Left ventricle myocardium inferior (tissue), 1 donor: ENCODE measurements at regions not wholly inside any gene's neighbourhood (a gene's known extent, or its start where the extent isn't known, plus 50 kb on each side); places are given as distances from the start of the nearest gene placed in this dataset.
"Not testable (repeated sequence)": the region's sequence is repeated elsewhere in the genome, so short reads cannot be mapped to it uniquely, and the experiment has no call there.

Source experiments
- DNase-seq: peaks from one replicate; pipeline ENCODE4 v3.0.0-alpha.2; 2020
- H3K27ac ChIP-seq: fragments of 200-600 bp; replicated peaks from 2 replicates; pipeline ENCODE4 v1.8.0; 2021
- H3K27me3 ChIP-seq: fragments of 200-600 bp; 2 replicates; pipeline ENCODE4 v1.8.0; 2021; ENCODE audit warnings: low read depth
- H3K36me3 ChIP-seq: fragments of 200-600 bp; 2 replicates; pipeline ENCODE4 v1.8.0; 2021
- H3K4me1 ChIP-seq: fragments of 200-600 bp; 2 replicates; pipeline ENCODE4 v1.8.0; 2021
- H3K4me3 ChIP-seq: fragments of 200-600 bp; 2 replicates; pipeline ENCODE4 v1.8.0; 2021; ENCODE audit warnings: mild to moderate bottlenecking, moderate library complexity
- H3K9me3 ChIP-seq: fragments of 200-600 bp; replicated peaks from 2 replicates; pipeline ENCODE4 v1.8.0; 2021
- CTCF ChIP-seq: fragments of 200-600 bp; IDR thresholded peaks from 2 replicates; pipeline ENCODE4 v1.8.0; 2021; ENCODE audit warnings: antibody characterized with exemption, mild to moderate bottlenecking, borderline replicate concordance
- intact Hi-C: fragments of 100-400 bp; cut with micrococcal nuclease; formaldehyde crosslinking; loops from one replicate; pipeline ENCODE4 v1.11.0; 2022
- donor health status: DM: no; HTN: yes; CAD: no; lungs with severe emphysema.

DNA sequence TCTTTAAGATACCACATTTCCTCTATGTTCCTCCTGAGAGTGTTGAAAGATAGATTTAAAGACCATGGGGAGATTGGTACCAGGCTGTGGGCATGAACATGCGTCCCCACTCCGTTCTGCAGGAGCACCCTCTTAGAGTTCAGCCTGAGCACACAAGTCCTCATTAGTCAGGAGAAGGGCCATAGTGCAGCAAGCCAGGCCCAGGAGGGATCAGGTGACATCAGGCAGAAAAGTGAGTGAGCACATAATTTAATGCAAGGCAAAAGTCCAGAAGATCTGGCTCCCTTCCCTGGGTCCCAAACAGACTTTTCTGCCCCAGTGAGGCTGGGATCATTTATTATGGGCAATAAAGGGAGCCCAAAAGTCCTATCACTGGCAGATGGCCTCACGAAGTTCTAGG is 263.7 kb upstream of the AGTR2 start:
- H3K4me3 ChIP-seq: no peak overlapping the region
- H3K36me3 ChIP-seq: no peaks in the 10 kb centered on the region
- H3K27ac ChIP-seq: no peak overlapping the region
- no peaks in the 10 kb centered on the region for H3K4me1 ChIP-seq
- no peaks in the 10 kb centered on the region for H3K27me3 ChIP-seq
- peaks cover 7% of the 10 kb centered on the region for H3K9me3 ChIP-seq
- no peak for TF ChIP-seq CTCF
- intact Hi-C loops: no loop called here
- no peak for DNase-seq

DNA sequence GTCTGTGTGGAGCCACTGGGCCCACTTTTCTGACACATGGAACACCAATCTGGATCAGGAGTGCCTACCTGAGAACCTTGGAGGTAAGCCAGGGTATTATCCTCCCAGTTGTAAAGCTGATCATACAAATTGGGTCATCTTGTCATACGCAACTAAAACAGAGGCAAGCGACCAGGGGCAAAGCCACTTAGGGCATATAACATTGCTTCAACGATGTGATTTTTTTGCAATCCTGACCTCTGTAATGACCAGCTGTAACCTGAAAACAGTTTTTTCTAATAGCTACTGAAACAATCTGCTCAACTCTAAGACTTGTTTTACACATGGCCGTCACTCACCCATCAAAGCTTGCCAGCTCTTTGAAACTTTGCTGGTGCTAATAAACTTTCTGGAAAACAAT is 261.5 kb upstream of the AGTR2 start:
- no peaks in the 10 kb centered on the region for H3K36me3 ChIP-seq
- intact Hi-C loops: no loop called here

DNA sequence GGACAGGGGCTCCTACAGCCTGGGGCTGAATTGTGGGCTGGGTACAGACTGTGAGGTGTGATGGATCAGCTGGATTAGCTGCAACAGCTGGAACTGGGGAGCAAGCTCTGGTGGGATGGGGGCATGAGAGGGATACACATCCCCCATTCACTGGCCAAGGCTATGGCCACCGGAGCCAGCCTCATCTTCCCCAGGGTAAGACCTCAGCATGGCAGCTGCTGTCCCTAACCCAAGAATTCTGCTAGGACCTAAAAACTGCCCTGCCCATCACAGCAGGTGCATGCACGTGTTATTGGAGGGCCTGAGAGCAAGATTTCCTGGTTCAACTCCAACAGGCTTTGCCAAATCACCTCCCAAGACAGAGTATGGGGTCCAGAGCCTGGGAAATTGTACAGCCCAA is 258.6 kb upstream of the AGTR2 start:
- no peak for TF ChIP-seq CTCF
- no peak overlapping the region for H3K4me3 ChIP-seq
- peaks cover 31% of the 10 kb centered on the region for H3K9me3 ChIP-seq
- H3K4me1 ChIP-seq: no peaks in the 10 kb centered on the region
- H3K27me3 ChIP-seq: no peaks in the 10 kb centered on the region
- H3K36me3 ChIP-seq: no peaks in the 10 kb centered on the region
- H3K27ac ChIP-seq: no peak overlapping the region
- intact Hi-C loops: no loop called here
- no peak for DNase-seq

More for the DNA sequence above, 261.5 kb upstream of the AGTR2 start:
- H3K4me1 ChIP-seq: no peaks in the 10 kb centered on the region
- no peak overlapping the region for H3K4me3 ChIP-seq
- no peak for TF ChIP-seq CTCF
- H3K27me3 ChIP-seq: no peaks in the 10 kb centered on the region
- no peak for DNase-seq
- no peak overlapping the region for H3K27ac ChIP-seq
- H3K9me3 ChIP-seq: peaks cover 13% of the 10 kb centered on the region

DNA sequence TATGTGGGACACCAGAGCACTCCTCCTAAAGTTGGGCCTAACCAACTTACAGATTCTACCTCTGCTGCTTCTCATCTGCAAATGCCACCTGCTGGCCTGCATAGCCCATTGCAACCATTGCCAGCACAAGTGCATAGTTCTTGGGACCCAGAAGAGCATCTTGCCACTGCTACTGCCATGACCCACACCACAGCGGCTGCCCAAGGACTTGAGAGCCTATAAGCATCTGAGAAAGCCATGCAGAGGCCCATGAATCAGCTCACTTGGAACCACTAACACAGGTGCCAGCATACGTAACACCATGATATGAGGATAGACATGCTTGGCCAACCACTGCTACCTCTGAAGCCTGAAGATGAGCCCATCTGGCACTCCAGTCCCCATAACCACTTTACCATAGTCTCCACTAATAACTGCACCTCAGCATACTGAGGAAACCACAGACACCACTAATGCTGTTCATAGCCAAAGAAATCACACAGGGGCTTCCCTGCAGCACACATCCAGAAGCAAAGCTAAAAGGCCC is 258.1 kb upstream of the AGTR2 start:
- Histone ChIP-seq H3K4me1 (no peaks in the 10 kb centered on the region), H3K27me3 (no peaks in the 10 kb centered on the region)

DNA sequence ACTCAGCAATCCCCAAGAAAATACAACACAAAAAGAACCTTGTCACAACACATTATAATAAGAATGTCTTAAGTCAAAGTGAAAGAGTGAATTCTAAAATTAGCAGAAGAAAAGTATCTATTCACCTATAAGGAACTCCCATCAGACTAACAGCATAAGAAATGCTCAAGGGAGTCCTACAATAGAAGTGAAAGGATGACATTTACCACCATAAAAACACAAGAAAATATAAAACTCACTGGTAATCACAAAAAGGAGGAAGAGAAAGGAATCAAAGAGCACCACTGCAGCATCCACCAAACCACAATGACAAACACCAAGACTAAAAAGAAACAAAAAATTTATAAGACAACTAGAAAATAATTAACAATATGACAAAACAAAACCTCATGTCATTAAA is 257.0 kb upstream of the AGTR2 start:
- H3K4me3 ChIP-seq: no peak overlapping the region
- no peak for TF ChIP-seq CTCF
- H3K9me3 ChIP-seq: peaks cover 40% of the 10 kb centered on the region

More for the DNA sequence above, 258.1 kb upstream of the AGTR2 start:
- no peak for TF ChIP-seq CTCF
- no peaks in the 10 kb centered on the region for H3K36me3 ChIP-seq
- DNase-seq: no peak
- no peak overlapping the region for H3K27ac ChIP-seq
- intact Hi-C loops: no loop called here
- H3K9me3 ChIP-seq: peaks cover 35% of the 10 kb centered on the region
- H3K4me3 ChIP-seq: no peak overlapping the region

DNA sequence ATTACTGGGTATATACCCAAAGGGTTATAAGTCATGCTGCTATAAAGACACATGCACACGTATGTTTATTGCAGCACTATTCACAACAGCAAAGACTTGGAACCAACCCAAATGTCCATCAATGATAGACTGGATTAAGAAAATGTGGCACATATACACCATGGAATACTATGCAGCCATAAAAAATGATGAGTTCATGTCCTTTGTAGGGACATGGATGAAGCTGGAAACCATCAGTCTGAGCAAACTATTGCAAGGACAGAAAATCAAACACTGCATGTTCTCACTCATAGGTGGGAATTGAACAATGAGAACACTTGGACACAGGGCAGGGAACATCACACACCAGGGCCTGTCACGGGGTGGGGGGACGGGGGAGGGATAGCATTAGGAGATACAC is 254.9 kb upstream of the AGTR2 start:
- H3K27ac ChIP-seq, H3K4me1 ChIP-seq, DNase-seq, H3K4me3 ChIP-seq, intact Hi-C loops, H3K36me3 ChIP-seq, H3K27me3 ChIP-seq: not testable (repeated sequence)
- peaks cover 38% of the 10 kb centered on the region for H3K9me3 ChIP-seq

More for the DNA sequence above, 257.0 kb upstream of the AGTR2 start:
- Histone ChIP-seq H3K27me3 (no peaks in the 10 kb centered on the region), H3K4me1 (no peaks in the 10 kb centered on the region), H3K36me3 (no peaks in the 10 kb centered on the region), H3K27ac (no peak overlapping the region)
- DNase-seq: no peak
- intact Hi-C loops: no loop called here
